GM23338 (cell line): ENCODE measurements at regions not wholly inside any gene's neighbourhood (a gene's known extent, or its start where the extent isn't known, plus 50 kb on each side); places are given as distances from the start of the nearest gene placed in this dataset.

Source experiments
- ATAC-seq: fragments of 200-7000 bp; cut with Tn5 transposase; 3 replicates; pipeline ENCODE4 v1.9.1; 2020
- DNase-seq: peaks from one replicate; pipeline ENCODE4 v3.0.0-alpha.2; 2015; ENCODE audit warnings: low spot score
- H2AFZ ChIP-seq: fragments of 200-600 bp; sonication (generic); 2 replicates; pipeline ENCODE4 v1.8.0; 2016; ENCODE audit warnings: antibody characterized with exemption, mild to moderate bottlenecking, moderate library complexity
- H3F3A ChIP-seq: fragments of 200-600 bp; sonication (generic); replicated peaks from 2 replicates; pipeline ENCODE4 v1.8.0; 2017; ENCODE audit warnings: antibody characterized with exemption, mixed run types, low read depth
- H3K27ac ChIP-seq: fragments of 200-600 bp; sonication (generic); 2 replicates; pipeline ENCODE4 v1.6.1; 2016; ENCODE audit warnings: low read depth
- H3K27me3 ChIP-seq: fragments of 200-600 bp; sonication (generic); 2 replicates; pipeline ENCODE4 v1.8.0; 2016; ENCODE audit warnings: mild to moderate bottlenecking, mixed run types, moderate library complexity; ENCODE audit not compliant: insufficient read depth
- H3K36me3 ChIP-seq: fragments of 200-600 bp; sonication (generic); 2 replicates; pipeline ENCODE4 v1.8.0; 2016; ENCODE audit warnings: mild to moderate bottlenecking; ENCODE audit not compliant: insufficient read depth
- H3K4me1 ChIP-seq: fragments of 200-600 bp; sonication (generic); 2 replicates; pipeline ENCODE4 v1.8.0; 2016; ENCODE audit warnings: mild to moderate bottlenecking, moderate library complexity; ENCODE audit not compliant: insufficient read depth
- H3K4me2 ChIP-seq: fragments of 200-600 bp; sonication (generic); 2 replicates; pipeline ENCODE4 v1.7.1; 2017; ENCODE audit warnings: mixed run types
- H3K4me3 ChIP-seq: fragments of 200-600 bp; sonication (generic); 2 replicates; pipeline ENCODE4 v1.6.1; 2016; ENCODE audit warnings: mixed run types
- H3K79me2 ChIP-seq: fragments of 200-600 bp; sonication (generic); replicated peaks from 2 replicates; pipeline ENCODE4 v1.8.0; 2017; ENCODE audit warnings: mild to moderate bottlenecking; ENCODE audit not compliant: insufficient read depth
- H3K9me2 ChIP-seq: fragments of 200-600 bp; sonication (generic); 2 replicates; pipeline ENCODE4 v1.8.0; 2017; ENCODE audit not compliant: insufficient read depth
- H4K20me1 ChIP-seq: fragments of 200-600 bp; sonication (generic); replicated peaks from 2 replicates; pipeline ENCODE4 v1.8.0; 2017; ENCODE audit warnings: mild to moderate bottlenecking; ENCODE audit not compliant: insufficient read depth
- H3K27ac Mint-ChIP-seq: 2 replicates; pipeline ENCODE4 v1.8.0; 2020; ENCODE audit warnings: inconsistent platforms, mild to moderate bottlenecking, moderate library complexity, mixed read lengths
- H3K27me3 Mint-ChIP-seq: 3 replicates; pipeline ENCODE4 v1.8.0; 2022; ENCODE audit warnings: low read depth, mild to moderate bottlenecking, moderate library complexity, mixed read lengths, inconsistent platforms; ENCODE audit not compliant: insufficient read depth, poor library complexity
- H3K36me3 Mint-ChIP-seq: 3 replicates; pipeline ENCODE4 v1.8.0; 2021; ENCODE audit warnings: low read depth, mild to moderate bottlenecking, inconsistent platforms, moderate library complexity, mixed read lengths
- H3K4me1 Mint-ChIP-seq: 3 replicates; pipeline ENCODE4 v1.8.0; 2020; ENCODE audit warnings: mild to moderate bottlenecking, inconsistent platforms, mixed read lengths
- H3K4me3 Mint-ChIP-seq: 3 replicates; pipeline ENCODE4 v1.8.0; 2021; ENCODE audit warnings: moderate library complexity, mild to moderate bottlenecking, inconsistent platforms, mixed read lengths
- H3K9me3 Mint-ChIP-seq: 3 replicates; pipeline ENCODE4 v1.8.0; 2020; ENCODE audit warnings: moderate library complexity, mild to moderate bottlenecking, inconsistent platforms, mixed read lengths
- CREB1 ChIP-seq: fragments of 250-450 bp; sonication (Bioruptor Pico); IDR thresholded peaks from 2 replicates; pipeline ENCODE4 v1.5.0; 2020; ENCODE audit warnings: low read depth, mild to moderate bottlenecking, moderate library complexity
- CTCF ChIP-seq, 2 experiments: fragments of 200-600 bp in 1 of 2; sonication (generic) in 1 of 2; conservative IDR thresholded peaks; 2 replicates each; pipeline versions ENCODE4 v1.5.1 to v1.6.1; 2016 to 2017; ENCODE audit warnings: antibody characterized with exemption in 2 of 2, low read depth in 2 of 2, mild to moderate bottlenecking in 2 of 2, moderate library complexity in 1 of 2
- ETS1 ChIP-seq: IDR thresholded peaks from 2 replicates; pipeline ENCODE4 v1.6.1; 2016; ENCODE audit warnings: antibody characterized with exemption
- EZH2phosphoT487 ChIP-seq: fragments of 200-600 bp; sonication (generic); IDR thresholded peaks from one replicate; pipeline ENCODE4 v1.8.1; 2018; ENCODE audit warnings: antibody characterized with exemption; ENCODE audit not compliant: unreplicated experiment
- JUNB ChIP-seq: IDR thresholded peaks from one replicate; pipeline ENCODE4 v1.6.1; 2016; ENCODE audit warnings: antibody characterized with exemption; ENCODE audit not compliant: unreplicated experiment
- NANOG ChIP-seq: IDR thresholded peaks from 2 replicates; pipeline ENCODE4 v1.6.1; 2016; ENCODE audit warnings: antibody characterized with exemption, borderline replicate concordance
- STAT1 ChIP-seq: IDR thresholded peaks from one replicate; pipeline ENCODE4 v1.6.1; 2016; ENCODE audit warnings: antibody characterized with exemption; ENCODE audit not compliant: unreplicated experiment
- ZNF114 ChIP-seq: fragments of 250-450 bp; sonication (Bioruptor Pico); IDR thresholded peaks from 2 replicates; pipeline ENCODE4 v1.5.0; 2020; ENCODE audit warnings: mild to moderate bottlenecking, moderate library complexity
- ZNF331 ChIP-seq: fragments of 250-450 bp; sonication (Bioruptor Pico); IDR thresholded peaks from 2 replicates; pipeline ENCODE4 v1.5.0; 2020; ENCODE audit warnings: low read depth, mild to moderate bottlenecking, moderate library complexity
- ZNF462 ChIP-seq: fragments of 250-450 bp; sonication (Bioruptor Pico); IDR thresholded peaks from 2 replicates; pipeline ENCODE4 v1.5.0; 2020; ENCODE audit warnings: mild to moderate bottlenecking, moderate library complexity

GRCh38 chr2:41142478-41142877 is 690.6 kb upstream of the SLC8A1 start:
- Histone ChIP-seq H3K4me1 (no peaks in the 10 kb centered on the region), H3K4me2 (no peak overlapping the region), H3K4me3 (no peak overlapping the region), H3K27ac (no peak overlapping the region), H4K20me1 (no peaks in the 10 kb centered on the region), H3K36me3 (no peaks in the 10 kb centered on the region), H3K79me2 (no peaks in the 10 kb centered on the region), H3F3A (no peaks in the 10 kb centered on the region), H2AFZ (peak overlapping the region; percentile 53; the same call in 1 of the 2 replicates), H3K27me3 (no peaks in the 10 kb centered on the region), H3K9me2 (no peaks in the 10 kb centered on the region)
- ATAC-seq (no peak), DNase-seq (no peak)
- Mint-ChIP-seq H3K4me3 (no peak overlapping the region), H3K27ac (no peak overlapping the region), H3K4me1 (peaks cover 3% of the 10 kb centered on the region; the same call in 1 of the 3 replicates), H3K9me3 (no peaks in the 10 kb centered on the region), H3K27me3 (no peaks in the 10 kb centered on the region), H3K36me3 (no peaks in the 10 kb centered on the region)
- TF ChIP-seq JUNB (no peak), CREB1 (CRISPR knock-in tag) (no peak)

- no peak overlapping the region for H2AFZ ChIP-seq
These were observed 693.2 kb upstream of the SLC8A1 start for GRCh38 chr2:41145066-41145465.

More at GRCh38 chr2:41145066-41145465, 693.2 kb upstream of the SLC8A1 start:
- DNase-seq (no peak), ATAC-seq (no peak)
- Histone ChIP-seq H3K27me3 (no peaks in the 10 kb centered on the region), H3K79me2 (no peaks in the 10 kb centered on the region), H3F3A (no peaks in the 10 kb centered on the region), H3K27ac (no peak overlapping the region), H4K20me1 (no peaks in the 10 kb centered on the region), H3K36me3 (no peaks in the 10 kb centered on the region), H3K4me3 (no peak overlapping the region), H3K4me2 (no peak overlapping the region), H3K4me1 (no peaks in the 10 kb centered on the region), H3K9me2 (no peaks in the 10 kb centered on the region)
- Mint-ChIP-seq H3K27me3 (no peaks in the 10 kb centered on the region), H3K27ac (peak overlapping the region; percentile 55; the same call in 1 of the 2 replicates), H3K4me1 (peaks cover 3% of the 10 kb centered on the region; the same call in 1 of the 3 replicates), H3K36me3 (no peaks in the 10 kb centered on the region), H3K9me3 (no peaks in the 10 kb centered on the region), H3K4me3 (no peak overlapping the region)
- TF ChIP-seq ZNF331 (CRISPR knock-in tag) (no peak), EZH2phosphoT487 (no peak), ZNF114 (CRISPR knock-in tag) (no peak), ZNF462 (CRISPR knock-in tag) (no peak), JUNB (no peak), ETS1 (no peak), CREB1 (CRISPR knock-in tag) (no peak), STAT1 (no peak), CTCF (conservative IDR thresholded peaks at IDR 0.05; ENCODE audit: low read depth in 2 of 2) (no peak), NANOG (no peak)
